HL-60 (cell line): ENCODE measurements at regions not wholly inside any gene's neighbourhood (a gene's known extent, or its start where the extent isn't known, plus 50 kb on each side); places are given as distances from the start of the nearest gene placed in this dataset.

Source experiments
- CTCF ChIP-seq: IDR thresholded peaks from one replicate; pipeline ENCODE4 v1.5.1; 2011; ENCODE audit warnings: low read length, control low read depth, inconsistent platforms; ENCODE audit not compliant: insufficient read depth
- GABPA ChIP-seq: IDR thresholded peaks from 2 replicates; pipeline ENCODE4 v1.6.1; 2012; ENCODE audit warnings: low read depth
- POLR2AphosphoS5 ChIP-seq: IDR thresholded peaks from 2 replicates; pipeline ENCODE4 v1.6.1; 2012; ENCODE audit warnings: low read depth
- SPI1 ChIP-seq: IDR thresholded peaks from 2 replicates; pipeline ENCODE4 v1.6.1; 2012; ENCODE audit warnings: low read depth, mild to moderate bottlenecking, borderline replicate concordance

GRCh38 chr12:89166121-89166520 is 186.2 kb downstream of the DUSP6 start:
- TF ChIP-seq CTCF (no peak), POLR2AphosphoS5 (no peak), GABPA (no peak), SPI1 (no peak)
